GM18909 (cell line): ENCODE measurements at regions not wholly inside any gene's neighbourhood (a gene's known extent, or its start where the extent isn't known, plus 50 kb on each side); places are given as distances from the start of the nearest gene placed in this dataset.
"Not testable (repeated sequence)": the region's sequence is repeated elsewhere in the genome, so short reads cannot be mapped to it uniquely, and the experiment has no call there.

ENCODE experiments used
- ATAC-seq: cut with Tn5 transposase; IDR thresholded peaks from one replicate; pipeline ENCODE4 v1.9.1; 2021; ENCODE audit warnings: mild to moderate bottlenecking; ENCODE audit not compliant: unreplicated experiment, poor library complexity

GRCh38 chr7:93663561-93664299 lies 89.2 kb upstream of the CALCR start:
- ATAC-seq, result no peak

GRCh38 chr7:93658163-93658562 lies 83.6 kb upstream of the CALCR start:
- ATAC-seq, result not testable (repeated sequence)

GRCh38 chr7:93651603-93652159 lies 77.2 kb upstream of the CALCR start:
- ATAC-seq, result no peak

GRCh38 chr7:93646538-93646937 lies 72.0 kb upstream of the CALCR start:
- no peak for ATAC-seq

GRCh38 chr7:93636276-93636675 lies 61.8 kb upstream of the CALCR start:
- no peak for ATAC-seq

- ATAC-seq, result no peak
These were observed 57.8 kb upstream of the CALCR start for GRCh38 chr7:93632371-93632770.

- no peak for ATAC-seq
These were observed 54.8 kb upstream of the CALCR start for GRCh38 chr7:93629291-93629801.

- ATAC-seq, result no peak
These were observed 52.3 kb upstream of the CALCR start for GRCh38 chr7:93626869-93627268.
